ENCODE measurements at regions not wholly inside any gene's neighbourhood (a gene's known extent, or its start where the extent isn't known, plus 50 kb on each side); places are given as distances from the start of the nearest gene placed in this dataset.

DNA sequence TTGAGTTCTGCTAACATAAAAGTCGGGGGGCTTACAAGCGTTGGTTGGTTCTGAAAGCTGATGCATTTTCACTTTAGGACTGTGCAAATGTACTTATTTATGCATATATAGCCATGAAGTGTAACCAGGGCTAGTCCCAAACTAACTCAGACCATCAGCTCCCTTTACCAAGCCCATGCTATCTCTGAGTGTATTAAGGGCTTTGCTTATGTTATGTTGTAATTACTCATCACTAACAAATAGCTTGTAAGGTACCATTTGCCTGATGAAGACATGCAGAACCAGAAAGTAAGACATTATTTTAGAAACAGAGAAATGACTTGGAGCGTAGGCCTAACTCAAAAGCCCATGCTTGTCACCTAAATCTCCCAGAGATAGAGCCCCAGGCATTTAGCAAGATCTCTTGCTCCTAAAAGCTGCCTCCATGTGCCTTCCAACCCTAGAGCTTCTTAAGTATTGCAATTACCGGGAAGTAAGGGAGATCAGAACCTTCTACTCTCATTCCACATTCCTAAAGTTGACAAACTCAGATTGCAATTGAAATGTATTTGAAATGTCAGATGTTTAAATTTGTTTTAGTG is 362.9 kb upstream of the RBMS3 start:
- no peak for TF ChIP-seq CTCF (IDR thresholded peaks at IDR 0.05; ENCODE audit: insufficient read depth, low read depth, low read length)
- peak; percentile 39 for DNase-seq (ENCODE audit: low read depth)
- H3K4me3 ChIP-seq (ENCODE audit: low read depth, low read length): no peak overlapping the region

GRCh38 chr3:28922376-28922775 is 358.5 kb upstream of the RBMS3 start:
- no peak overlapping the region for H3K4me3 ChIP-seq (ENCODE audit: low read depth, low read length)
- no peak for TF ChIP-seq CTCF (IDR thresholded peaks at IDR 0.05; ENCODE audit: insufficient read depth, low read depth, low read length)
- DNase-seq (ENCODE audit: low read depth): no peak

DNA sequence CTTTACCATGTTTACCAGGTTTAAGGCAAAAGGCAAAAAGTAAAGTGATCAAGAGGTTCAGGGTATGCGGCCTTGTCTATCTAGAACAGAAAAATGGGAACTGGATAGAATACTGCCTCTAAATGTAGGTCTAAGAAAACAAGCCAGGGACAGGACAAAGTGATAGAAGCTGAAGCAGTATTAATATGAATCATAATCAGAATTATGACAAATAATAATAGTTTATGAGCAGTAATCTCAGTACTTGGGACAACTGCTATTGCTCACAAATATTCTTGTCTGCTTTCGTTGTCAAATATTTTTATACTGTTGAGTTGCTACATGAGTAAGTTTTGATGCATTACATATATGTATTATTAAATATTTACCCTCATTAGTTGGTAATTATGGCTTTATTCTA is 356.9 kb upstream of the RBMS3 start:
- DNase-seq (ENCODE audit: low read depth): no peak
- no peak overlapping the region for H3K4me3 ChIP-seq (ENCODE audit: low read depth, low read length)
- TF ChIP-seq CTCF (IDR thresholded peaks at IDR 0.05; ENCODE audit: insufficient read depth, low read depth, low read length): no peak

- DNase-seq (ENCODE audit: low read depth): no peak
- no peak overlapping the region for H3K4me3 ChIP-seq (ENCODE audit: low read depth, low read length)
- no peak for TF ChIP-seq CTCF (IDR thresholded peaks at IDR 0.05; ENCODE audit: insufficient read depth, low read depth, low read length)
These were observed 356.0 kb upstream of the RBMS3 start for GRCh38 chr3:28924744-28925360.

- DNase-seq (ENCODE audit: low read depth): no peak
- H3K4me3 ChIP-seq (ENCODE audit: low read depth, low read length): no peak overlapping the region
- no peak for TF ChIP-seq CTCF (IDR thresholded peaks at IDR 0.05; ENCODE audit: insufficient read depth, low read depth, low read length)
These were observed 347.5 kb upstream of the RBMS3 start for GRCh38 chr3:28933337-28933736.

- no peak for TF ChIP-seq CTCF (IDR thresholded peaks at IDR 0.05; ENCODE audit: insufficient read depth, low read depth, low read length)
- no peak overlapping the region for H3K4me3 ChIP-seq (ENCODE audit: low read depth, low read length)
- DNase-seq (ENCODE audit: low read depth): no peak
These were observed 346.6 kb upstream of the RBMS3 start for GRCh38 chr3:28934126-28934813.
